HepG2 (cell line): ENCODE measurements at regions not wholly inside any gene's neighbourhood (a gene's known extent, or its start where the extent isn't known, plus 50 kb on each side); places are given as distances from the start of the nearest gene placed in this dataset.

Source experiments
- ATAC-seq: fragments of 200-7000 bp; cut with Tn5 transposase; 3 replicates; pipeline ENCODE4 v1.9.1; 2020; ENCODE audit warnings: mild to moderate bottlenecking, moderate library complexity
- BruUV-seq: library from RNA; stranded (reverse); fragments of 400-500 nt; replicated peaks from 2 replicates; lab custom pipeline; 2021; lab: Mats Ljungman, UMichigan
- CTCF ChIA-PET: fragments of 300-600 bp; formaldehyde crosslinking; extraction: SDS; loops from one replicate; lab custom pipeline; 2021; ENCODE audit warnings: low total read pairs, inconsistent platforms, low intra/inter-chr PET ratio; lab: Yijun Ruan, JAX
- POLR2A ChIA-PET: fragments of 350-600 bp; sonication (Branson Sonifier 250); formaldehyde crosslinking; loops from one replicate; lab custom pipeline; 2020; ENCODE audit warnings: antibody characterized with exemption, inconsistent platforms; lab: Yijun Ruan, JAX
- DNase-seq: peaks from one replicate; pipeline ENCODE4 v3.0.0-alpha.2; 2015; ENCODE audit warnings: low spot score
- FAIRE-seq: peaks from 3 replicates; lab custom pipeline; 2011; peaks lifted over from hg19 to GRCh38; lab: Jason Lieb, UNC
- H2AFZ ChIP-seq: one replicate; pipeline ENCODE4 v1.6.1; 2011; ENCODE audit warnings: low read length, inconsistent platforms
- H3K27ac ChIP-seq: fragments of 300-600 bp; 3 replicates; pipeline ENCODE4 v1.8.0; 2011; ENCODE audit warnings: mixed run types, mild to moderate bottlenecking, mixed read lengths, low read length, inconsistent platforms; ENCODE audit not compliant: insufficient read depth; ENCODE audit errors: extremely low read length
- H3K27me3 ChIP-seq, 2 experiments: fragments of 200-600 bp in 1 of 2; 2 replicates in 1 of 2; 3 replicates in 1 of 2; pipeline versions ENCODE4 v1.6.0 to v1.8.0; 2011; ENCODE audit warnings: low read length in 2 of 2, mild to moderate bottlenecking in 2 of 2, moderate library complexity in 2 of 2, inconsistent platforms in 1 of 2; ENCODE audit not compliant: insufficient read depth in 2 of 2, control insufficient read depth in 1 of 2
- H3K36me3 ChIP-seq, 2 experiments: fragments of 200-600 bp in 1 of 2; replicated peaks in 1 of 2; 2 replicates in 1 of 2; 3 replicates in 1 of 2; pipeline versions ENCODE4 v1.5.1 to v1.8.0; 2011; ENCODE audit warnings: low read length in 2 of 2, inconsistent platforms in 1 of 2; ENCODE audit not compliant: insufficient read depth in 2 of 2, control insufficient read depth in 1 of 2
- H3K4me1 ChIP-seq: 2 replicates; pipeline ENCODE4 v1.5.1; 2012; ENCODE audit warnings: low read length, inconsistent platforms; ENCODE audit not compliant: insufficient read depth
- H3K4me2 ChIP-seq: 2 replicates; pipeline ENCODE4 v1.6.0; 2011; ENCODE audit warnings: low read depth, low read length, inconsistent platforms
- H3K4me3 ChIP-seq, 3 experiments: fragments of 200-600 bp in 1 of 3; sonication (generic), shearing (Covaris generic) in 1 of 3; replicated peaks in 1 of 3; 2 replicates each; pipeline ENCODE4 v1.5.1; 2011 to 2016; ENCODE audit warnings: low read length in 3 of 3, inconsistent platforms in 2 of 3, low read depth in 2 of 3, mild to moderate bottlenecking in 2 of 3, control low read depth in 1 of 3, mixed read lengths in 1 of 3; ENCODE audit not compliant: insufficient read depth in 1 of 3
- H3K79me2 ChIP-seq: one replicate; pipeline ENCODE4 v1.6.1; 2011; ENCODE audit warnings: low read length, inconsistent platforms; ENCODE audit not compliant: insufficient read depth
- H3K9ac ChIP-seq: 2 replicates; pipeline ENCODE4 v1.6.0; 2011; ENCODE audit warnings: mild to moderate bottlenecking, low read depth, low read length, inconsistent platforms; ENCODE audit not compliant: insufficient read depth
- H3K9me3 ChIP-seq: 2 replicates; pipeline ENCODE4 v1.5.1; 2012; ENCODE audit warnings: mild to moderate bottlenecking, low read length
- H4K20me1 ChIP-seq: 2 replicates; pipeline ENCODE4 v1.6.0; 2011; ENCODE audit warnings: inconsistent platforms, mild to moderate bottlenecking, low read length, moderate library complexity; ENCODE audit not compliant: insufficient read depth
- HOXA3 ChIP-seq: sonication (generic); formaldehyde crosslinking; IDR thresholded peaks from 2 replicates; pipeline ENCODE4 v1.5.0; 2020; ENCODE audit warnings: missing genetic modification reagents
- JDP2 ChIP-seq: sonication (generic); formaldehyde crosslinking; IDR thresholded peaks from 2 replicates; pipeline ENCODE4 v1.8.1; 2022; ENCODE audit warnings: missing genetic modification reagents, borderline replicate concordance
- REL ChIP-seq: sonication (generic); formaldehyde crosslinking; conservative IDR thresholded peaks from 2 replicates; pipeline ENCODE4 v1.8.0; 2022; ENCODE audit warnings: mild to moderate bottlenecking, missing genetic modification reagents, moderate library complexity
- THAP9 ChIP-seq: sonication (generic); formaldehyde crosslinking; IDR thresholded peaks from 2 replicates; pipeline ENCODE4; 2020; ENCODE audit warnings: missing genetic modification reagents, mild to moderate bottlenecking, borderline replicate concordance
- ZNF292 ChIP-seq: sonication (generic); formaldehyde crosslinking; IDR thresholded peaks from 2 replicates; pipeline ENCODE4 v1.8.1; 2022; ENCODE audit warnings: mild to moderate bottlenecking, low read depth, missing genetic modification reagents, borderline replicate concordance
- ZNF354B ChIP-seq: sonication (generic); formaldehyde crosslinking; IDR thresholded peaks from 2 replicates; pipeline ENCODE4 v1.8.0; 2022; ENCODE audit warnings: mild to moderate bottlenecking, missing genetic modification reagents
- ZNF556 ChIP-seq: sonication (generic); formaldehyde crosslinking; IDR thresholded peaks from 2 replicates; pipeline ENCODE4 v1.4.0; 2020; ENCODE audit warnings: mild to moderate bottlenecking, missing genetic modification reagents, borderline replicate concordance
- WGBS: methylation state at CpG from one replicate; pipeline ENCODE4 v1.1.6; 2017; ENCODE audit warnings: low lambda C conversion rate; 5-methylcytosine and 5-hydroxymethylcytosine counted together
- in situ Hi-C: cut with HindIII; loops from 2 replicates; pipeline ENCODE4 v1.10.0; 2017; ENCODE audit warnings: low pct_unique_long_range_greater_than_20kb; ENCODE audit not compliant: extremely low pct_ligation_motif_present
- intact Hi-C: fragments of 100-400 bp; cut with micrococcal nuclease; formaldehyde crosslinking; loops from one replicate; pipeline ENCODE4 v1.10.0; 2022; ENCODE audit not compliant: unreplicated experiment
- TF ChIP-seq, protein P1 (sequence below): sonication (generic); formaldehyde crosslinking; IDR thresholded peaks from 2 replicates; pipeline ENCODE4 v1.4.0; 2020; ENCODE audit warnings: mild to moderate bottlenecking, missing genetic modification reagents
- TF ChIP-seq, protein P2 (sequence below): IDR thresholded peaks from 2 replicates; pipeline ENCODE4 v1.6.1; 2016; ENCODE audit warnings: missing compliant biosample characterization, missing genetic modification reagents, borderline replicate concordance

DNA sequence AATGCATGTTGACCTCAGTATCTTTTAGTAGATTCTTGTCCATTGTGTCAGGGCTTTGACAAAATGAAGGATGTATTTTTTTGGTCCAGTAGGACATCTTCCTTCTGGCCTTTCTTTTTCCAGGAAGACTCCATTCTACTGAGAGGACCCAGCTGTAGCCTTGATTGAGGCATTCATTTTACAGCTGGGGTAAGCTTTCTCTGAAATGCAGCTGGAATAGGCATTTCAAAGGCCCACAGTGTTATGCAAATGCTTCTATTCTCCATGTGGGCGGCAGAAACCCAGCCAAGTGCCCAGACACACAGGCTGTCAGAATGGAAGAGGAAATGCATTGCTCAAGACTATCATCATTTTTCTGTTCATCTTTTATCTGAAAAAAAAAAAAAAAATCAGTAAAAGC, 629.0 kb upstream of the CDH8 start:
- in situ Hi-C loops (no loop called here), intact Hi-C loops (no loop called here)
- ChIA-PET POLR2A (no interaction called here), CTCF (no interaction called here)
- TF ChIP-seq HOXA3 (CRISPR knock-in tag) (no peak), ZNF354B (CRISPR knock-in tag) (no peak), ZNF556 (CRISPR knock-in tag) (no peak)
- TF ChIP-seq, protein P1, sequence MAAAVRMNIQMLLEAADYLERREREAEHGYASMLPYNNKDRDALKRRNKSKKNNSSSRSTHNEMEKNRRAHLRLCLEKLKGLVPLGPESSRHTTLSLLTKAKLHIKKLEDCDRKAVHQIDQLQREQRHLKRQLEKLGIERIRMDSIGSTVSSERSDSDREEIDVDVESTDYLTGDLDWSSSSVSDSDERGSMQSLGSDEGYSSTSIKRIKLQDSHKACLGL (CRISPR knock-in tag) = no peak
- H3K4me3 ChIP-seq = no peak overlapping the region
- no peak for DNase-seq
- no peak for ATAC-seq
- no TSS peak for BruUV-seq
- no peak overlapping the region for H2AFZ ChIP-seq
- no peaks in the 10 kb centered on the region for H3K36me3 ChIP-seq
- FAIRE-seq = no peak
- no peak overlapping the region for H3K4me2 ChIP-seq
- H3K9ac ChIP-seq = no peak overlapping the region
- no peaks in the 10 kb centered on the region for H3K27me3 ChIP-seq
- H3K4me1 ChIP-seq = no peaks in the 10 kb centered on the region
- H3K9me3 ChIP-seq = peaks cover 93% of the 10 kb centered on the region
- WGBS = 0% methylated on average over 1 of the region's 1 CpG
- H3K27ac ChIP-seq = no peak overlapping the region
- H4K20me1 ChIP-seq = no peaks in the 10 kb centered on the region
- H3K79me2 ChIP-seq = no peaks in the 10 kb centered on the region

DNA sequence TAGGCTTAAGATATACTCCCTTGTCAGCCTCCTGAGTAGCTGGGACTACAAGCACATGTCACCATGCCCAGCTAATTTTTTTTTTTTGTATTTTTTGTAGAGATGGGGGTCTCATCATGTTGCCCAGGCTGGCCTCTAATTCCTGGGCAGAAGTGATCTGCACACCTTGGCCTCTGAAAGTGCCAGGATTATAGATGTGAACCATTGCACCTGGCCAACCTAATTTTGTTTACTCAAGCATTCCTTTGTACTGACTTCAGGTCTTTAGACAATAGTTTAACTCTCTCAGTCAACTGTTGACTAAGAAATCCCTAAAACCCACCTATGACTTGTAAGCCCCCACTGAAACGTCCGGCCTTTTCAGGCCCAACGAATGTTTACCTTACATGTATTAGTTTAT, 628.3 kb upstream of the CDH8 start:
- Histone ChIP-seq H3K4me2 (no peak overlapping the region), H3K4me1 (no peaks in the 10 kb centered on the region), H3K4me3 (no peak overlapping the region), H3K27ac (no peak overlapping the region), H3K27me3 (no peaks in the 10 kb centered on the region), H3K79me2 (no peaks in the 10 kb centered on the region), H2AFZ (no peak overlapping the region), H3K9me3 (peaks cover 93% of the 10 kb centered on the region), H3K9ac (no peak overlapping the region), H4K20me1 (no peaks in the 10 kb centered on the region), H3K36me3 (no peaks in the 10 kb centered on the region)
- intact Hi-C loops = no loop called here
- POLR2A ChIA-PET = no interaction called here
- no peak for FAIRE-seq
- DNase-seq = no peak
- 0% methylated on average over 3 of the region's 3 CpGs for WGBS
- no peak for TF ChIP-seq JDP2 (CRISPR knock-in tag)
- TF ChIP-seq, protein P2, sequence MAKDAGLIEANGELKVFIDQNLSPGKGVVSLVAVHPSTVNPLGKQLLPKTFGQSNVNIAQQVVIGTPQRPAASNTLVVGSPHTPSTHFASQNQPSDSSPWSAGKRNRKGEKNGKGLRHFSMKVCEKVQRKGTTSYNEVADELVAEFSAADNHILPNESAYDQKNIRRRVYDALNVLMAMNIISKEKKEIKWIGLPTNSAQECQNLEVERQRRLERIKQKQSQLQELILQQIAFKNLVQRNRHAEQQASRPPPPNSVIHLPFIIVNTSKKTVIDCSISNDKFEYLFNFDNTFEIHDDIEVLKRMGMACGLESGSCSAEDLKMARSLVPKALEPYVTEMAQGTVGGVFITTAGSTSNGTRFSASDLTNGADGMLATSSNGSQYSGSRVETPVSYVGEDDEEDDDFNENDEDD (CRISPR knock-in tag) = no peak
- no peak for TF ChIP-seq THAP9 (CRISPR knock-in tag)
- TF ChIP-seq REL (CRISPR knock-in tag) = no peak
- TF ChIP-seq ZNF292 (CRISPR knock-in tag) = no peak
- BruUV-seq = no TSS peak
- CTCF ChIA-PET = no interaction called here
- ATAC-seq = no peak
- in situ Hi-C loops = no loop called here
